Uterus (tissue), 3 donors: ENCODE measurements at regions not wholly inside any gene's neighbourhood (a gene's known extent, or its start where the extent isn't known, plus 50 kb on each side); places are given as distances from the start of the nearest gene placed in this dataset.

Experiments used
- DNase-seq, 2 donors: peaks; one replicate each; pipeline ENCODE4 v3.0.0-alpha.2; 2019 to 2020
- H3K27ac ChIP-seq, 2 donors: fragments of 200-600 bp; sonication (generic); 1 replicate in 1 of 2; 2 replicates in 1 of 2; pipeline ENCODE4 v1.5.1; 2016 to 2018
- H3K27me3 ChIP-seq, 2 donors: fragments of 200-600 bp; sonication (generic); one replicate each; pipeline ENCODE4 v1.5.1; 2018 to 2019; ENCODE audit warnings: control low read depth in 1 of 2
- H3K36me3 ChIP-seq, 2 donors: fragments of 200-600 bp; sonication (generic); one replicate each; pipeline ENCODE4 v1.5.1; 2019; ENCODE audit warnings: control low read depth in 1 of 2
- H3K4me1 ChIP-seq, 2 donors: fragments of 200-600 bp; sonication (generic); one replicate each; pipeline ENCODE4 v1.5.1; 2018 to 2019; ENCODE audit warnings: control low read depth in 1 of 2
- H3K4me3 ChIP-seq, 2 donors: fragments of 200-600 bp; sonication (generic); 1 replicate in 1 of 2; 2 replicates in 1 of 2; pipeline ENCODE4 v1.5.1; 2018 to 2019; ENCODE audit warnings: mild to moderate bottlenecking in 1 of 2
- H3K9me3 ChIP-seq, 2 donors: fragments of 200-600 bp; sonication (generic); one replicate each; pipeline ENCODE4 v1.5.1; 2019; ENCODE audit warnings: control low read depth in 1 of 2
- CTCF ChIP-seq, 4 experiments: fragments of 200-600 bp in 2 of 4; fragments of 450-650 bp in 2 of 4; sonication (generic) in 2 of 4; IDR thresholded peaks; one replicate each; pipeline ENCODE4 v1.5.1; 2016 to 2019; ENCODE audit warnings: antibody characterized with exemption in 4 of 4, mild to moderate bottlenecking in 2 of 4, moderate library complexity in 1 of 4
- POLR2A ChIP-seq, 2 donors: fragments of 450-650 bp; IDR thresholded peaks; one replicate each; pipeline ENCODE4 v1.6.1; 2016; ENCODE audit warnings: antibody characterized with exemption in 2 of 2, mild to moderate bottlenecking in 1 of 2, moderate library complexity in 1 of 2
- intact Hi-C: fragments of 100-400 bp; cut with DNase I; formaldehyde crosslinking; loops from one replicate; pipeline ENCODE4 v1.15.1; 2023; ENCODE audit warnings: low total_unique reads
- donor health status: DM: yes; HTN: yes; CAD: no.

- H3K4me1 ChIP-seq, result no peaks in the 10 kb centered on the region
- intact Hi-C loops, result no loop called here
- H3K27me3 ChIP-seq, result no peaks in the 10 kb centered on the region
- no peaks in the 10 kb centered on the region for H3K36me3 ChIP-seq
- H3K4me3 ChIP-seq, result no peak overlapping the region
- no peaks in the 10 kb centered on the region for H3K9me3 ChIP-seq
- no peak overlapping the region for H3K27ac ChIP-seq
- TF ChIP-seq CTCF (IDR thresholded peaks at IDR 0.05) (no peak), POLR2A (IDR thresholded peaks at IDR 0.05) (no peak)
- DNase-seq, result no peak
Observed at GRCh38 chr1:187498028-187498427, 669.3 kb downstream of the PLA2G4A start.

GRCh38 chr1:187504779-187505178, 676.0 kb downstream of the PLA2G4A start:
- intact Hi-C loops, result no loop called here
- Histone ChIP-seq H3K4me1 (no peaks in the 10 kb centered on the region), H3K4me3 (no peak overlapping the region), H3K36me3 (no peaks in the 10 kb centered on the region), H3K27me3 (no peaks in the 10 kb centered on the region), H3K27ac (no peak overlapping the region), H3K9me3 (no peaks in the 10 kb centered on the region)
- TF ChIP-seq CTCF (IDR thresholded peaks at IDR 0.05) (no peak), POLR2A (IDR thresholded peaks at IDR 0.05) (no peak)
- no peak for DNase-seq

- Histone ChIP-seq H3K27me3 (no peaks in the 10 kb centered on the region), H3K4me1 (no peaks in the 10 kb centered on the region), H3K4me3 (no peak overlapping the region), H3K9me3 (no peaks in the 10 kb centered on the region), H3K36me3 (no peaks in the 10 kb centered on the region), H3K27ac (no peak overlapping the region)
- no peak for DNase-seq
- TF ChIP-seq CTCF (IDR thresholded peaks at IDR 0.05) (no peak), POLR2A (IDR thresholded peaks at IDR 0.05) (no peak)
- intact Hi-C loops, result no loop called here
Observed at GRCh38 chr1:187509091-187509490, 680.3 kb downstream of the PLA2G4A start.

- DNase-seq, result no peak
- Histone ChIP-seq H3K9me3 (no peaks in the 10 kb centered on the region), H3K4me3 (no peak overlapping the region), H3K27ac (no peak overlapping the region), H3K4me1 (no peaks in the 10 kb centered on the region), H3K27me3 (no peaks in the 10 kb centered on the region), H3K36me3 (no peaks in the 10 kb centered on the region)
- intact Hi-C loops, result no loop called here
- TF ChIP-seq CTCF (IDR thresholded peaks at IDR 0.05), result no peak
- no peak for TF ChIP-seq POLR2A (IDR thresholded peaks at IDR 0.05)
Observed at GRCh38 chr1:187513190-187513589, 684.4 kb downstream of the PLA2G4A start.

- Histone ChIP-seq H3K4me1 (no peaks in the 10 kb centered on the region), H3K27me3 (no peaks in the 10 kb centered on the region), H3K4me3 (no peak overlapping the region), H3K9me3 (no peaks in the 10 kb centered on the region), H3K36me3 (no peaks in the 10 kb centered on the region), H3K27ac (no peak overlapping the region)
- DNase-seq, result no peak
- intact Hi-C loops, result no loop called here
- no peak for TF ChIP-seq CTCF (IDR thresholded peaks at IDR 0.05)
- TF ChIP-seq POLR2A (IDR thresholded peaks at IDR 0.05), result no peak
Observed at GRCh38 chr1:187514110-187514509, 685.4 kb downstream of the PLA2G4A start.
